H1 (cell line): ENCODE measurements at regions not wholly inside any gene's neighbourhood (a gene's known extent, or its start where the extent isn't known, plus 50 kb on each side); places are given as distances from the start of the nearest gene placed in this dataset.

Experiments used
- CTCF ChIA-PET: fragments of 300-600 bp; sonication (Branson Sonifier 250); formaldehyde crosslinking; loops from one replicate; lab custom pipeline; 2021; ENCODE audit not compliant: partially characterized antibody; lab: Charles Lee
- POLR2A ChIA-PET: fragments of 300-600 bp; sonication (Branson Sonifier 250); formaldehyde crosslinking; loops from one replicate; lab custom pipeline; 2021; ENCODE audit warnings: inconsistent platforms; ENCODE audit not compliant: partially characterized antibody; lab: Charles Lee
- DNase-seq, 2 experiments: peaks; one replicate each; pipeline versions ENCODE4 v3.0.0 to v3.0.0-alpha.2; 2010 to 2022; ENCODE audit warnings: low spot score in 2 of 2, low read depth in 1 of 2, mixed read lengths in 1 of 2
- FAIRE-seq: peaks from 2 replicates; lab custom pipeline; 2011; peaks lifted over from hg19 to GRCh38; lab: Jason Lieb, UNC
- H2AFZ ChIP-seq: 2 replicates; pipeline ENCODE4 v1.8.1; 2012; ENCODE audit warnings: low read length, inconsistent platforms
- H2AK5ac ChIP-seq: 2 replicates; pipeline ENCODE4 v1.6.1; 2013; ENCODE audit warnings: low read depth, low read length
- H2BK120ac ChIP-seq: replicated peaks from 2 replicates; pipeline ENCODE3; 2013; ENCODE audit warnings: low read depth, low read length, inconsistent platforms
- H2BK12ac ChIP-seq: 2 replicates; pipeline ENCODE4 v1.6.1; 2013; ENCODE audit warnings: low read depth, low read length
- H2BK15ac ChIP-seq: 2 replicates; pipeline ENCODE4 v1.6.1; 2013; ENCODE audit warnings: low read length
- H2BK20ac ChIP-seq: 2 replicates; pipeline ENCODE4 v1.6.1; 2013; ENCODE audit warnings: low read length
- H2BK5ac ChIP-seq: 2 replicates; pipeline ENCODE4 v1.6.1; 2013; ENCODE audit warnings: low read depth, low read length
- H3K14ac ChIP-seq: 2 replicates; pipeline ENCODE4 v1.6.1; 2013; ENCODE audit warnings: inconsistent platforms; ENCODE audit not compliant: insufficient read length
- H3K18ac ChIP-seq: 2 replicates; pipeline ENCODE4 v1.6.1; 2013; ENCODE audit warnings: low read length; ENCODE audit errors: extremely low read depth
- H3K23ac ChIP-seq: 2 replicates; pipeline ENCODE4 v1.6.1; 2013; ENCODE audit warnings: inconsistent platforms; ENCODE audit not compliant: insufficient read length
- H3K23me2 ChIP-seq: 2 replicates; pipeline ENCODE4 v1.6.1; 2013; ENCODE audit warnings: low read depth, low read length
- H3K27ac ChIP-seq: 2 replicates; pipeline ENCODE4 v1.6.1; 2011; ENCODE audit warnings: low read depth, low read length, inconsistent platforms
- H3K27me3 ChIP-seq, 4 experiments: replicated peaks in 1 of 4; 1 replicate in 1 of 4; 2 replicates in 3 of 4; pipeline versions ENCODE4 v1.6.1 to v1.8.1; 2011 to 2013; ENCODE audit warnings: low read length in 3 of 4, mild to moderate bottlenecking in 3 of 4, inconsistent platforms in 2 of 4, mixed read lengths in 2 of 4, moderate library complexity in 1 of 4; ENCODE audit not compliant: control insufficient read depth in 3 of 4, insufficient read depth in 3 of 4; ENCODE audit errors: extremely low read depth in 1 of 4
- H3K36me3 ChIP-seq, 4 experiments: 2 replicates each; pipeline versions ENCODE4 v1.6.1 to v1.8.1; 2011 to 2013; ENCODE audit warnings: mild to moderate bottlenecking in 4 of 4, low read length in 3 of 4, moderate library complexity in 2 of 4, control low read depth in 1 of 4, inconsistent platforms in 1 of 4; ENCODE audit not compliant: insufficient read depth in 4 of 4, control insufficient read depth in 2 of 4
- H3K4ac ChIP-seq: replicated peaks from 2 replicates; pipeline ENCODE3; 2013; ENCODE audit warnings: low read length, low read depth, mixed read lengths, inconsistent platforms; ENCODE audit not compliant: insufficient read length
- H3K4me1 ChIP-seq, 4 experiments: replicated peaks in 1 of 4; 1 replicate in 1 of 4; 2 replicates in 3 of 4; pipeline versions ENCODE4 v1.6.1 to v1.8.1; 2011 to 2013; ENCODE audit warnings: low read length in 3 of 4, inconsistent platforms in 2 of 4, mixed read lengths in 1 of 4; ENCODE audit not compliant: insufficient read depth in 4 of 4, control insufficient read depth in 3 of 4
- H3K4me2 ChIP-seq, 2 experiments: 2 replicates each; pipeline versions ENCODE4 v1.6.1 to v1.8.1; 2011 to 2013; ENCODE audit warnings: low read depth in 2 of 2, low read length in 2 of 2, control low read depth in 1 of 2, inconsistent platforms in 1 of 2, mild to moderate bottlenecking in 1 of 2; ENCODE audit not compliant: insufficient read depth in 1 of 2
- H3K4me3 ChIP-seq, 4 experiments: fragments of 200-600, 300-600 bp in 1 of 4; sonication (generic), shearing (Covaris generic), sonication (Bioruptor Twin) in 1 of 4; 2 replicates each; pipeline versions ENCODE4 v1.5.1 to v1.8.1; 2011 to 2016; ENCODE audit warnings: low read length in 4 of 4, low read depth in 3 of 4, control low read depth in 2 of 4, inconsistent platforms in 2 of 4, mild to moderate bottlenecking in 2 of 4, mixed read lengths in 1 of 4, moderate library complexity in 1 of 4; ENCODE audit not compliant: insufficient read depth in 2 of 4; ENCODE audit errors: extremely low read depth in 1 of 4
- H3K56ac ChIP-seq: replicated peaks from 2 replicates; pipeline ENCODE3; 2013; ENCODE audit warnings: low read depth, mild to moderate bottlenecking, mixed read lengths, low read length, inconsistent platforms; ENCODE audit not compliant: insufficient read length
- H3K79me1 ChIP-seq: 2 replicates; pipeline ENCODE4 v1.6.1; 2013; ENCODE audit warnings: low read depth, low read length, control low read depth
- H3K79me2 ChIP-seq, 2 experiments: 2 replicates each; pipeline versions ENCODE4 v1.6.1 to v1.8.1; 2012 to 2013; ENCODE audit warnings: low read length in 2 of 2, mild to moderate bottlenecking in 2 of 2, inconsistent platforms in 1 of 2; ENCODE audit not compliant: insufficient read depth in 2 of 2, control insufficient read depth in 1 of 2
- H3K9ac ChIP-seq, 4 experiments: replicated peaks in 1 of 4; 1 replicate in 1 of 4; 2 replicates in 3 of 4; pipeline versions ENCODE4 v1.6.1 to v1.8.1; 2011 to 2013; ENCODE audit warnings: low read depth in 3 of 4, low read length in 3 of 4, control low read depth in 2 of 4, mild to moderate bottlenecking in 2 of 4, moderate library complexity in 2 of 4, inconsistent platforms in 1 of 4; ENCODE audit errors: extremely low read depth in 1 of 4
- H3K9me3 ChIP-seq, 2 experiments: 2 replicates each; pipeline versions ENCODE4 v1.6.1 to v1.8.1; 2012 to 2013; ENCODE audit warnings: mild to moderate bottlenecking in 2 of 2, moderate library complexity in 2 of 2, control low read depth in 1 of 2, inconsistent platforms in 1 of 2, low read depth in 1 of 2, low read length in 1 of 2, mixed read lengths in 1 of 2; ENCODE audit not compliant: insufficient read depth in 2 of 2
- H4K20me1 ChIP-seq, 2 experiments: replicated peaks in 1 of 2; 2 replicates each; pipeline versions ENCODE3 to v1.8.1; 2011 to 2013; ENCODE audit warnings: inconsistent platforms in 2 of 2, low read length in 2 of 2, mild to moderate bottlenecking in 1 of 2; ENCODE audit not compliant: insufficient read depth in 2 of 2, control insufficient read depth in 1 of 2
- H4K5ac ChIP-seq: 2 replicates; pipeline ENCODE4 v1.6.1; 2013; ENCODE audit warnings: low read length, low read depth, mixed read lengths, inconsistent platforms; ENCODE audit not compliant: insufficient read length
- H4K8ac ChIP-seq: 2 replicates; pipeline ENCODE4 v1.8.0; 2013; ENCODE audit warnings: mild to moderate bottlenecking, moderate library complexity, low read length, inconsistent platforms; ENCODE audit not compliant: insufficient read depth; ENCODE audit errors: extremely low read depth
- H4K91ac ChIP-seq: replicated peaks from 2 replicates; pipeline ENCODE3; 2013; ENCODE audit warnings: low read length, mixed read lengths, inconsistent platforms; ENCODE audit not compliant: insufficient read length
- E2F6 ChIP-seq: IDR thresholded peaks from 2 replicates; pipeline ENCODE4 v1.6.1; 2012; ENCODE audit warnings: inconsistent platforms

- Histone ChIP-seq H2BK20ac (no peak overlapping the region), H2BK5ac (no peak overlapping the region), H4K8ac (no peak overlapping the region), H2AFZ (no peak overlapping the region), H3K56ac (no peak overlapping the region), H2AK5ac (no peak overlapping the region), H3K18ac (no peak overlapping the region), H3K4ac (no peak overlapping the region), H2BK120ac (no peak overlapping the region), H4K20me1 (no peaks in the 10 kb centered on the region), H4K5ac (no peak overlapping the region), H4K91ac (no peak overlapping the region), H3K79me2 (no peaks in the 10 kb centered on the region), H3K23ac (no peak overlapping the region), H3K79me1 (no peaks in the 10 kb centered on the region), H3K9me3 (no peaks in the 10 kb centered on the region), H3K23me2 (no peaks in the 10 kb centered on the region), H3K36me3 (no peaks in the 10 kb centered on the region), H3K9ac (no peak overlapping the region), H2BK15ac (no peak overlapping the region), H3K27me3 (no peaks in the 10 kb centered on the region), H3K14ac (no peak overlapping the region), H3K4me3 (no peak overlapping the region), H3K4me2 (no peak overlapping the region), H3K27ac (no peak overlapping the region), H2BK12ac (no peak overlapping the region), H3K4me1 (no peaks in the 10 kb centered on the region)
- FAIRE-seq, result no peak
- DNase-seq, result no peak
- ChIA-PET POLR2A (no interaction called here), CTCF (no interaction called here)
- TF ChIP-seq E2F6, result no peak
Measured at GRCh38 chr3:87462228-87462627, 185.8 kb upstream of the POU1F1 start.
